Sigmoid colon (tissue), 6 donors: ENCODE measurements at regions not wholly inside any gene's neighbourhood (a gene's known extent, or its start where the extent isn't known, plus 50 kb on each side); places are given as distances from the start of the nearest gene placed in this dataset.

Source experiments
- DNase-seq: peaks from one replicate; pipeline ENCODE4 v3.0.0-alpha.2; 2019
- H3K27ac ChIP-seq, 4 donors: fragments of 200-600 bp; sonication (generic); one replicate each; pipeline ENCODE4 v1.5.1; 2016 to 2019; ENCODE audit warnings: mild to moderate bottlenecking in 1 of 4
- H3K27me3 ChIP-seq, 3 donors: fragments of 200-600 bp; sonication (generic); one replicate each; pipeline ENCODE4 v1.5.1; 2019; ENCODE audit warnings: mild to moderate bottlenecking in 1 of 3
- H3K36me3 ChIP-seq, 4 donors: fragments of 200-600 bp; sonication (generic); one replicate each; pipeline ENCODE4 v1.5.1; 2016 to 2019
- H3K4me1 ChIP-seq, 4 donors: fragments of 200-600 bp; sonication (generic); one replicate each; pipeline ENCODE4 v1.5.1; 2017 to 2019
- H3K4me3 ChIP-seq, 4 donors: fragments of 200-600 bp; sonication (generic); one replicate each; pipeline ENCODE4 v1.5.1; 2017 to 2019; ENCODE audit warnings: mild to moderate bottlenecking in 2 of 4, moderate library complexity in 1 of 4
- H3K9me3 ChIP-seq, 4 donors: fragments of 200-600 bp in 3 of 4; sonication (generic) in 3 of 4; one replicate each; pipeline versions ENCODE4 v1.5.1 to v1.6.1; 2013 to 2019
- CTCF ChIP-seq, 4 experiments: fragments of 450-650 bp in 3 of 4; fragments of 200-600 bp in 1 of 4; IDR thresholded peaks; one replicate each; pipeline ENCODE4 v1.5.1; 2016 to 2019; ENCODE audit warnings: antibody characterized with exemption in 4 of 4, mild to moderate bottlenecking in 3 of 4, moderate library complexity in 2 of 4
- EP300 ChIP-seq, 4 donors: sonication (generic); formaldehyde crosslinking; IDR thresholded peaks; one replicate each; pipeline ENCODE4 v1.6.1; 2017; ENCODE audit warnings: antibody characterized with exemption in 4 of 4
- POLR2A ChIP-seq, 2 donors: fragments of 450-650 bp; IDR thresholded peaks; one replicate each; pipeline ENCODE4 v1.6.1; 2016; ENCODE audit warnings: antibody characterized with exemption in 2 of 2, mild to moderate bottlenecking in 2 of 2, moderate library complexity in 2 of 2
- POLR2AphosphoS5 ChIP-seq, 4 donors: sonication (generic); formaldehyde crosslinking; IDR thresholded peaks; one replicate each; pipeline ENCODE4 v1.6.1; 2017; ENCODE audit warnings: antibody characterized with exemption in 4 of 4
- WGBS, 2 donors: extraction: QIAGEN DNeasy Blood & Tissue Kit; methylation state at CpG; one replicate each; pipeline ENCODE4 v1.1.7; 2013; 5-methylcytosine and 5-hydroxymethylcytosine counted together
- intact Hi-C: fragments of 100-400 bp; cut with DNase I; formaldehyde crosslinking; loops from one replicate; pipeline ENCODE4 v1.15.1; 2023
- donor health status: healthy with polysubstance abuse.
- donor health status: healthy.

- no peak overlapping the region for H3K4me3 ChIP-seq
- no peak for DNase-seq
- intact Hi-C loops: no loop called here
- no peaks in the 10 kb centered on the region for H3K4me1 ChIP-seq
- 88 to 90% methylated on average over 3 of the region's 3 CpGs for WGBS, 2 donors
- no peaks in the 10 kb centered on the region for H3K9me3 ChIP-seq
- H3K27ac ChIP-seq: no peak overlapping the region
- TF ChIP-seq EP300 (IDR thresholded peaks at IDR 0.05) (no peak), POLR2AphosphoS5 (IDR thresholded peaks at IDR 0.05) (no peak), CTCF (IDR thresholded peaks at IDR 0.05) (no peak), POLR2A (IDR thresholded peaks at IDR 0.05) (no peak)
- H3K36me3 ChIP-seq: no peaks in the 10 kb centered on the region
- H3K27me3 ChIP-seq: no peaks in the 10 kb centered on the region
Measured at GRCh38 chr5:111839438-111839837, 82.4 kb upstream of the NREP start.

GRCh38 chr5:111836426-111836825 is 79.4 kb upstream of the NREP start:
- no peak for DNase-seq
- Histone ChIP-seq H3K4me3 (no peak overlapping the region), H3K27ac (no peak overlapping the region), H3K9me3 (no peaks in the 10 kb centered on the region), H3K4me1 (no peaks in the 10 kb centered on the region), H3K27me3 (no peaks in the 10 kb centered on the region), H3K36me3 (no peaks in the 10 kb centered on the region)
- intact Hi-C loops: no loop called here
- TF ChIP-seq CTCF (IDR thresholded peaks at IDR 0.05) (no peak), POLR2A (IDR thresholded peaks at IDR 0.05) (no peak), EP300 (IDR thresholded peaks at IDR 0.05) (no peak)

- H3K9me3 ChIP-seq: no peaks in the 10 kb centered on the region
- no peak for TF ChIP-seq EP300 (IDR thresholded peaks at IDR 0.05)
- TF ChIP-seq POLR2AphosphoS5 (IDR thresholded peaks at IDR 0.05): no peak
- TF ChIP-seq POLR2A (IDR thresholded peaks at IDR 0.05): no peak
- TF ChIP-seq CTCF (IDR thresholded peaks at IDR 0.05): no peak
- no peaks in the 10 kb centered on the region for H3K27me3 ChIP-seq
- WGBS, 2 donors: 94 to 97% methylated on average over 2 of the region's 2 CpGs
- no peaks in the 10 kb centered on the region for H3K4me1 ChIP-seq
- H3K4me3 ChIP-seq: no peak overlapping the region
- no peak for DNase-seq
- no peak overlapping the region for H3K27ac ChIP-seq
- no peaks in the 10 kb centered on the region for H3K36me3 ChIP-seq
- intact Hi-C loops: no loop called here
Measured at GRCh38 chr5:111834926-111835599, 78.1 kb upstream of the NREP start.

GRCh38 chr5:111830333-111830732 is 73.3 kb upstream of the NREP start:
- H3K4me1 ChIP-seq: no peaks in the 10 kb centered on the region
- no peaks in the 10 kb centered on the region for H3K27me3 ChIP-seq
- intact Hi-C loops: no loop called here
- TF ChIP-seq POLR2A (IDR thresholded peaks at IDR 0.05): no peak
- no peak for DNase-seq
- H3K9me3 ChIP-seq: no peaks in the 10 kb centered on the region
- no peak overlapping the region for H3K4me3 ChIP-seq
- 79 to 89% methylated on average over 1 of the region's 1 CpG for WGBS, 2 donors
- no peaks in the 10 kb centered on the region for H3K36me3 ChIP-seq
- no peak overlapping the region for H3K27ac ChIP-seq

GRCh38 chr5:111829701-111830100 is 72.7 kb upstream of the NREP start:
- Histone ChIP-seq H3K36me3 (no peaks in the 10 kb centered on the region), H3K27me3 (no peaks in the 10 kb centered on the region), H3K4me3 (no peak overlapping the region), H3K27ac (no peak overlapping the region), H3K4me1 (no peaks in the 10 kb centered on the region), H3K9me3 (no peaks in the 10 kb centered on the region)
- 86% methylated on average over 1 of the region's 1 CpG for WGBS, 2 donors
- DNase-seq: no peak
- intact Hi-C loops: no loop called here
- TF ChIP-seq POLR2A (IDR thresholded peaks at IDR 0.05) (no peak), POLR2AphosphoS5 (IDR thresholded peaks at IDR 0.05) (no peak), CTCF (IDR thresholded peaks at IDR 0.05) (no peak), EP300 (IDR thresholded peaks at IDR 0.05) (no peak)
